ENCODE measurements at regions not wholly inside any gene's neighbourhood (a gene's known extent, or its start where the extent isn't known, plus 50 kb on each side); places are given as distances from the start of the nearest gene placed in this dataset.

- H3K36me3 ChIP-seq (ENCODE audit: control insufficient read depth in 2 of 2, extremely low read depth in 1 of 2, insufficient read depth in 2 of 2, low read length in 2 of 2): no peaks in the 10 kb centered on the region
- H3K4me1 ChIP-seq (ENCODE audit: control insufficient read depth, extremely low read depth, insufficient read depth, low read length): no peaks in the 10 kb centered on the region
- no peak overlapping the region for H3K4me2 ChIP-seq (ENCODE audit: control insufficient read depth, extremely low read depth, insufficient read depth, low read depth, low read length)
- H4K20me1 ChIP-seq (ENCODE audit: control insufficient read depth, extremely low read depth, insufficient read depth, low read length): no peaks in the 10 kb centered on the region
- no peak overlapping the region for H3K9ac ChIP-seq (ENCODE audit: control insufficient read depth, extremely low read depth, insufficient read depth, low read length)
- no peaks in the 10 kb centered on the region for H3K9me1 ChIP-seq (ENCODE audit: control insufficient read depth, extremely low read depth, insufficient read depth, low read length)
- no peak for DNase-seq (ENCODE audit: low read depth, low spot score)
- dilution Hi-C loops (cut with MboI; ENCODE audit: extremely low pct_ligation_motif_present, low sequenced_read_pairs): no loop called here
- H3K79me2 ChIP-seq (ENCODE audit: control insufficient read depth, insufficient read depth, low read length): no peaks in the 10 kb centered on the region
- H3K27me3 ChIP-seq (ENCODE audit: control insufficient read depth, extremely low read depth, insufficient read depth, low read length): no peaks in the 10 kb centered on the region
- no peak overlapping the region for H3K4me3 ChIP-seq (ENCODE audit: control insufficient read depth in 2 of 3, extremely low read depth in 1 of 3, insufficient read depth in 2 of 3, low read depth in 1 of 3, low read length in 3 of 3)
- no peak overlapping the region for H3K27ac ChIP-seq (ENCODE audit: control insufficient read depth, insufficient read depth, low read length)
- H3K9me3 ChIP-seq (ENCODE audit: control insufficient read depth, low read depth, low read length): no peaks in the 10 kb centered on the region
- no peak for FAIRE-seq
- no peak overlapping the region for H2AFZ ChIP-seq (ENCODE audit: control insufficient read depth, low read length)
- TF ChIP-seq CTCF (optimal IDR thresholded peaks at IDR 0.05 in 1 of 3, IDR thresholded peaks at IDR 0.05 in 1 of 3, conservative IDR thresholded peaks at IDR 0.05 in 1 of 3; ENCODE audit: extremely low read depth in 1 of 3, insufficient read depth in 2 of 3, low read length in 3 of 3) (no peak), EZH2 (IDR thresholded peaks at IDR 0.05; ENCODE audit: low read length) (no peak)
Observed at GRCh38 chr12:31804185-31804504, 75.3 kb upstream of the AMN1 start.

- TF ChIP-seq EZH2 (IDR thresholded peaks at IDR 0.05; ENCODE audit: low read length) (no peak), CTCF (optimal IDR thresholded peaks at IDR 0.05 in 1 of 3, IDR thresholded peaks at IDR 0.05 in 1 of 3, conservative IDR thresholded peaks at IDR 0.05 in 1 of 3; ENCODE audit: extremely low read depth in 1 of 3, insufficient read depth in 2 of 3, low read length in 3 of 3) (no peak)
- H3K27ac ChIP-seq (ENCODE audit: control insufficient read depth, insufficient read depth, low read length): no peak overlapping the region
- no peaks in the 10 kb centered on the region for H3K9me3 ChIP-seq (ENCODE audit: control insufficient read depth, low read depth, low read length)
- H4K20me1 ChIP-seq (ENCODE audit: control insufficient read depth, extremely low read depth, insufficient read depth, low read length): no peaks in the 10 kb centered on the region
- no peaks in the 10 kb centered on the region for H3K36me3 ChIP-seq (ENCODE audit: control insufficient read depth in 2 of 2, extremely low read depth in 1 of 2, insufficient read depth in 2 of 2, low read length in 2 of 2)
- no peaks in the 10 kb centered on the region for H3K4me1 ChIP-seq (ENCODE audit: control insufficient read depth, extremely low read depth, insufficient read depth, low read length)
- no peak overlapping the region for H3K4me2 ChIP-seq (ENCODE audit: control insufficient read depth, extremely low read depth, insufficient read depth, low read depth, low read length)
- H3K27me3 ChIP-seq (ENCODE audit: control insufficient read depth, extremely low read depth, insufficient read depth, low read length): no peaks in the 10 kb centered on the region
- FAIRE-seq: no peak
- no peak overlapping the region for H3K4me3 ChIP-seq (ENCODE audit: control insufficient read depth in 2 of 3, extremely low read depth in 1 of 3, insufficient read depth in 2 of 3, low read depth in 1 of 3, low read length in 3 of 3)
- no peaks in the 10 kb centered on the region for H3K79me2 ChIP-seq (ENCODE audit: control insufficient read depth, insufficient read depth, low read length)
- H3K9ac ChIP-seq (ENCODE audit: control insufficient read depth, extremely low read depth, insufficient read depth, low read length): no peak overlapping the region
- dilution Hi-C loops (cut with MboI; ENCODE audit: extremely low pct_ligation_motif_present, low sequenced_read_pairs): no loop called here
- H3K9me1 ChIP-seq (ENCODE audit: control insufficient read depth, extremely low read depth, insufficient read depth, low read length): no peaks in the 10 kb centered on the region
- no peak for DNase-seq (ENCODE audit: low read depth, low spot score)
- no peak overlapping the region for H2AFZ ChIP-seq (ENCODE audit: control insufficient read depth, low read length)
Observed at GRCh38 chr12:31803306-31804184, 74.7 kb upstream of the AMN1 start.

All from keratinocyte (primary cell).